Ishikawa (cell line): ENCODE measurements at regions not wholly inside any gene's neighbourhood (a gene's known extent, or its start where the extent isn't known, plus 50 kb on each side); places are given as distances from the start of the nearest gene placed in this dataset.

Experiments used
- CEBPB ChIP-seq: IDR thresholded peaks from 2 replicates; pipeline ENCODE4 v1.6.1; 2012
- CREB1 ChIP-seq: IDR thresholded peaks from 2 replicates; pipeline ENCODE4 v1.6.1; 2012; ENCODE audit warnings: low read depth
- EGR1 ChIP-seq: IDR thresholded peaks from 2 replicates; pipeline ENCODE4 v1.6.1; 2012
- EP300 ChIP-seq: IDR thresholded peaks from 2 replicates; pipeline ENCODE4 v1.6.1; 2012; ENCODE audit warnings: borderline replicate concordance
- FOXM1 ChIP-seq: IDR thresholded peaks from 2 replicates; pipeline ENCODE4 v1.6.1; 2012; ENCODE audit warnings: low read depth, borderline replicate concordance
- NFIC ChIP-seq: IDR thresholded peaks from 2 replicates; pipeline ENCODE4 v1.6.1; 2012
- RAD21 ChIP-seq: IDR thresholded peaks from 2 replicates; pipeline ENCODE4 v1.6.1; 2012; ENCODE audit warnings: low read depth
- TAF1 ChIP-seq: IDR thresholded peaks from 2 replicates; pipeline ENCODE4 v1.6.1; 2012; ENCODE audit warnings: low read depth, mild to moderate bottlenecking
- TCF12 ChIP-seq: IDR thresholded peaks from 2 replicates; pipeline ENCODE4 v1.6.1; 2012; ENCODE audit warnings: low read depth
- YY1 ChIP-seq: IDR thresholded peaks from 2 replicates; pipeline ENCODE4 v1.6.1; 2012; ENCODE audit warnings: low read depth
- TF ChIP-seq, protein P1 (sequence below): IDR thresholded peaks from 2 replicates; pipeline ENCODE4 v1.6.1; 2012
- TF ChIP-seq, protein P2 (sequence below): IDR thresholded peaks from 2 replicates; pipeline ENCODE4 v1.6.1; 2012; ENCODE audit warnings: low read depth, mild to moderate bottlenecking
- TF ChIP-seq, protein P3 (sequence below): IDR thresholded peaks from 2 replicates; pipeline ENCODE4 v1.6.1; 2012

DNA sequence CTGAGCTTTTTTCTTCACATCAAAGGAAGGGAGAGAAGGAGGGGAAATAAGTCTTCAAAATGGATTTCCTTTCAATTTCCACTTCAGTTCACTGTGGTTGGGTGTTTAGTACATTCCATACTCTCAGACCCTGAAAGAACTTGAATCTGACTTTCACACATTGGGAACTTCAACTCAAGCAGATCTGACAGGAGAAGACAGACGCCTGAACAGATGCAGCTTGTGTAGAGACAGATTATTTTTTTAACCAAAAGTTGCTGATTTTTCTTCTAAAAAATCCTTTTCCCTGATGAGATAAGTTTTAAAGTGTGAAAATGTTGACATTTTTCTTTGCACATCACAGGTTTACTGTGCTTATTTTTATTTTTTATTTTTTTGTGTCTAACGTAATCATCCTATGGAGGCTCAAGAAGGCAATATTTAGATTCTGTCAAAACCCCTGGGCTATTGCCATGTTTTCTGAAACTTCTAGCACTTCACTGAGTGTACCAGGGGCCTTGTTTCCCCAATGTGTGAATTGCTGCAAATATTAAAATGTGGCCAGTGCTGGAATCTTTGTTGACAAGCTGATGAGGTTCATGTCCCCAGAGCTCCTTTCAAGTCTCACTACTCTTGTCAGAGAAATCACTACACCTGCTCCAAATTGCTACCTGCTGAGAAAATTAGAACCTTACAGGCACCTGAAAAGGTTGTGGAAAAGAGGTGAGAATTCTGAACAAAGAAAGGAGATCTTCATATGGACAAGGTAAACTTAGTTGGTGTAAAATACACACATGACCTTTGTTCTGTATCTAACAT, 214.8 kb upstream of the BTBD3 start:
- TF ChIP-seq, protein P1, sequence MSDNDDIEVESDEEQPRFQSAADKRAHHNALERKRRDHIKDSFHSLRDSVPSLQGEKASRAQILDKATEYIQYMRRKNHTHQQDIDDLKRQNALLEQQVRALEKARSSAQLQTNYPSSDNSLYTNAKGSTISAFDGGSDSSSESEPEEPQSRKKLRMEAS: no peak
- TF ChIP-seq YY1 (no peak), TAF1 (no peak), RAD21 (no peak), NFIC (no peak), CREB1 (no peak), TCF12 (no peak), FOXM1 (no peak), EP300 (no peak), CEBPB (no peak), EGR1 (no peak)
- TF ChIP-seq, protein P2, sequence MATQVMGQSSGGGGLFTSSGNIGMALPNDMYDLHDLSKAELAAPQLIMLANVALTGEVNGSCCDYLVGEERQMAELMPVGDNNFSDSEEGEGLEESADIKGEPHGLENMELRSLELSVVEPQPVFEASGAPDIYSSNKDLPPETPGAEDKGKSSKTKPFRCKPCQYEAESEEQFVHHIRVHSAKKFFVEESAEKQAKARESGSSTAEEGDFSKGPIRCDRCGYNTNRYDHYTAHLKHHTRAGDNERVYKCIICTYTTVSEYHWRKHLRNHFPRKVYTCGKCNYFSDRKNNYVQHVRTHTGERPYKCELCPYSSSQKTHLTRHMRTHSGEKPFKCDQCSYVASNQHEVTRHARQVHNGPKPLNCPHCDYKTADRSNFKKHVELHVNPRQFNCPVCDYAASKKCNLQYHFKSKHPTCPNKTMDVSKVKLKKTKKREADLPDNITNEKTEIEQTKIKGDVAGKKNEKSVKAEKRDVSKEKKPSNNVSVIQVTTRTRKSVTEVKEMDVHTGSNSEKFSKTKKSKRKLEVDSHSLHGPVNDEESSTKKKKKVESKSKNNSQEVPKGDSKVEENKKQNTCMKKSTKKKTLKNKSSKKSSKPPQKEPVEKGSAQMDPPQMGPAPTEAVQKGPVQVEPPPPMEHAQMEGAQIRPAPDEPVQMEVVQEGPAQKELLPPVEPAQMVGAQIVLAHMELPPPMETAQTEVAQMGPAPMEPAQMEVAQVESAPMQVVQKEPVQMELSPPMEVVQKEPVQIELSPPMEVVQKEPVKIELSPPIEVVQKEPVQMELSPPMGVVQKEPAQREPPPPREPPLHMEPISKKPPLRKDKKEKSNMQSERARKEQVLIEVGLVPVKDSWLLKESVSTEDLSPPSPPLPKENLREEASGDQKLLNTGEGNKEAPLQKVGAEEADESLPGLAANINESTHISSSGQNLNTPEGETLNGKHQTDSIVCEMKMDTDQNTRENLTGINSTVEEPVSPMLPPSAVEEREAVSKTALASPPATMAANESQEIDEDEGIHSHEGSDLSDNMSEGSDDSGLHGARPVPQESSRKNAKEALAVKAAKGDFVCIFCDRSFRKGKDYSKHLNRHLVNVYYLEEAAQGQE: no peak
- TF ChIP-seq, protein P3, sequence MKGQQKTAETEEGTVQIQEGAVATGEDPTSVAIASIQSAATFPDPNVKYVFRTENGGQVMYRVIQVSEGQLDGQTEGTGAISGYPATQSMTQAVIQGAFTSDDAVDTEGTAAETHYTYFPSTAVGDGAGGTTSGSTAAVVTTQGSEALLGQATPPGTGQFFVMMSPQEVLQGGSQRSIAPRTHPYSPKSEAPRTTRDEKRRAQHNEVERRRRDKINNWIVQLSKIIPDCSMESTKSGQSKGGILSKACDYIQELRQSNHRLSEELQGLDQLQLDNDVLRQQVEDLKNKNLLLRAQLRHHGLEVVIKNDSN: no peak
